ENCODE measurements at regions not wholly inside any gene's neighbourhood (a gene's known extent, or its start where the extent isn't known, plus 50 kb on each side); places are given as distances from the start of the nearest gene placed in this dataset.

- no peak for DNase-seq
These were observed 58.5 kb upstream of the RAB27B start for GRCh38 chr18:54769526-54770464.

- DNase-seq, result no peak
These were observed 56.2 kb upstream of the RAB27B start for GRCh38 chr18:54772056-54772455.

- DNase-seq, result no peak
These were observed 53.9 kb upstream of the RAB27B start for GRCh38 chr18:54774423-54774822.

GRCh38 chr18:54774981-54775665 is 53.2 kb upstream of the RAB27B start:
- no peak for DNase-seq

DNA sequence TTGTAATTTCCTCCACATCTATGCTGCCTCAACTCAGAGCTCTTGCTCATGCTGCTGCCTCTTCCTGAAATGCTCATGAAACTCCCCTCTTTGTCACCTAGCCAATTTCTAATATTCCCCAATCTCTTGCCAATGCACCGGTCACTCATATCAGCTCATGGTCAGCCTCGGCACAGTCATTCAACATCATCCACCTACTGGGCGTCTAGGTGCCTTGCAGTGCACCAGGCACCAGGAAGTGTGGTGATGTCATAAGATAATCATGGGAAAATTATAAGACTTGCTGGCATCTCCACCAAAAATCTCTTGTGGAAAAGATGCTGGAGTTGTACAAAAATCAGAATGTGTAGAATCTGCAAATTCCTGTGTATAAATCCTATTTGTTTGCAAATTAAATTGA is 52.6 kb upstream of the RAB27B start:
- DNase-seq, result no peak

DNA sequence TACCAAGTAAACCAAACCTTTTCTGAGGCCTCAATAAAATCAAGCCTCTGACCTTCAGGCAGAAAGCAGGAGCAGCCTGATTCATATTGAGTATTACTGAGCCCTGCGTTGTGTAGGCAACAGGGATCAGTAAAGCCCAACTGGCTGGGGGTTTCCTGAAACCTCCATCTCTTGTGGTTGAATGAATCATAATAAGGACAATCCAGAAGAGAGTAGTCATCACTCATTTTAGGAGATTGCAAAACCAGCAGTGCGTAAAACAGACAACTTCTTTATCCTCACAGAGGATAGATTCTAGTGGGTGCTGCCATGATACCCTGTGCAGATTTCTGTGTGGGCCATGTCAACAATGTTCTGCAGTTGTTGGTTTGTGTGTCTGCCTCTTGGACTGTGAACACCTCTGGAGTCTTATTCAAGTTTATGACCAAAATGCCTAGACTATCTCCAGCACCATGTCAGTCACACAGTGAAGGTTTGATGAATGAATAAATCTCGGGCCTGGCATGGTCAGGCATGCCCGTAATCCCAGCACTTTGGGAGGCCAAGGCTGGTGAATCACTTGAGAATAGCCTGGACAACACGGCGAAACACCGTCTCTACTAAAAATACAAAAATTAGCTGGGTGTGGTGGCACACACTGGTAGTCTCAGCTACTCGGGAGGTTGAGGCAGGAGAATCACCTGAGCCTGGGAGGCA is 51.8 kb upstream of the RAB27B start:
- no peak for DNase-seq

DNA sequence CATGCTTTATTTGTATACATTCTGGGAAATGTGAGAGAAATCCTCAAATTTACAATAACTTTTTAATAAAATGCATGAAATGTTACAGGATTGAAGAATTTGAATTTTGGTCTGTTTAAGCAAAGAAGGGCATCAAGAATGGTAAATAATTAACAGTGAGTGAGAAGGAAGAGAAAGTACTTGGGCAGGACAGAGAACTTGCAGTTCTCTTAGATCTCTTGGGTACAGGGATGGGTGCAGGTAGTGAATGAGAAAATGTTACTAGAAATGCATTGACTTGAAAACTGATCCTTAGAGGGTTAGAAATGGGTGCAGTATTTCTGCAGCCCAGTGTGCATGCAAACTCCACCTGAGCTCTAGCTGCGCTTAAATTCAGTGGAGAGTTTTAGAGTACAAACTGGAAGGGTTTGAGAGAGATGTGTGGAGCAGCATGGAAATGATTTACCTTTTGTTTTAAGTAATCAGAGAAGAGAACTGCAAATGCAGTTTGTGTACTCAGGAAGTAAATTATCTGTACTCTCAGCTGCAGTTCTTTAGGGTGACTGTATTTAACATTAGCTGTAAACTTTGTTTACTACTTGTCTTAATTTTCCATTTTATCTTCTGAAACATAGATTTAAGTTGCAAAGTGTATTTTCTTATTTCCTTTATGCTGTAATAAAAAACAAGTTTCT is 51.0 kb upstream of the RAB27B start:
- DNase-seq, result no peak

- no peak for DNase-seq
These were observed 50.3 kb upstream of the RAB27B start for GRCh38 chr18:54777989-54778388.
